Cardiac fibroblast (primary cell): ENCODE measurements at regions not wholly inside any gene's neighbourhood (a gene's known extent, or its start where the extent isn't known, plus 50 kb on each side); places are given as distances from the start of the nearest gene placed in this dataset.
A peak's percentile ranks its signal among the peaks of the same experiment; 100 is the strongest.

Experiments
- DNase-seq, 2 donors: peaks; one replicate each; pipeline versions ENCODE4 v3.0.0 to v3.0.0-alpha.2; 2010; ENCODE audit warnings: low read depth in 2 of 2
- H3K4me3 ChIP-seq, 2 donors: replicated peaks in 1 of 2; 1 replicate in 1 of 2; 2 replicates in 1 of 2; pipeline ENCODE4 v1.5.1; 2011; ENCODE audit warnings: low read depth in 2 of 2, low read length in 2 of 2, mild to moderate bottlenecking in 2 of 2, moderate library complexity in 1 of 2
- CTCF ChIP-seq: IDR thresholded peaks from one replicate; pipeline ENCODE4 v1.5.1; 2011; ENCODE audit warnings: low read depth, mild to moderate bottlenecking, low read length, inconsistent platforms

DNA sequence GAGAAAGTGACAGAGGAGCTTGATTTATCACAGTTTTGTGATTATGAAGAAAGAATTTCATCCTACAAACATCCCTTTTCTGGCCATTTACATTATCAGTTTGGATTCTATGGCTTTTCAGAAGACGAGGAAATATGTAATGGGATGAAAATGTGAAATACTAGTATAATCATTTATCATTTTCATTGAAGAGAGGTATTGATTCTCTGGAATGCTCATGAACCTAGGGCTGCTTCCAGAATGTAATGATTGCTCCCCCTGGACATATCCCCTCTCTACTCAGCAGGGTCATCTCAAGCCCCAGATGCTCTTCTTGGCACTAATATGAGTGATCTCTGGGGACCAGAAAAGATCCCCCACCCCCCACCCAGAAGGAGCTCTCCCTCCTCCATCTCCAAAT, 106.7 kb upstream of the ZNF618 start:
- TF ChIP-seq CTCF = no peak
- no peak overlapping the region for H3K4me3 ChIP-seq
- no peak for DNase-seq

DNA sequence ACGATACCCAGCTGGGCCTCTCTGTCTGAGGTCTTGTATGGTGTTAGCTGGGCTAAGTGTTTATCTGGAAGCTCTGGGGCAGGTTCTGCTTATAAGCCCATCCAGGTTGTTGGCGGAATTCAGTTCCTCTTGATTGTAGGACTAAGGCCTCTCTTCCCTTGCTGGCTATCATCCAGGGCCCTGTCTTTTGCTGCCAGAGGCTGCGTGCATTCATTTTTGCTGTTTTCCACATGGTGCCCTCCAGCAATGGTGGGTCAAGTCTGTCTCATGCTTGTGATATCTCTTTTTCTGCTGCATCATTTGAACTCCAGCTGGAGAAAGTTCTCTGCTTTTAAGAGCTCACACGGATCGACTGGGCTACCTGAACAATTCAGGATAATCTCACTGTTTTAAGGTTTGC, 105.7 kb upstream of the ZNF618 start:
- H3K4me3 ChIP-seq = no peak overlapping the region
- no peak for TF ChIP-seq CTCF
- DNase-seq = peak; percentile 12 to 40

DNA sequence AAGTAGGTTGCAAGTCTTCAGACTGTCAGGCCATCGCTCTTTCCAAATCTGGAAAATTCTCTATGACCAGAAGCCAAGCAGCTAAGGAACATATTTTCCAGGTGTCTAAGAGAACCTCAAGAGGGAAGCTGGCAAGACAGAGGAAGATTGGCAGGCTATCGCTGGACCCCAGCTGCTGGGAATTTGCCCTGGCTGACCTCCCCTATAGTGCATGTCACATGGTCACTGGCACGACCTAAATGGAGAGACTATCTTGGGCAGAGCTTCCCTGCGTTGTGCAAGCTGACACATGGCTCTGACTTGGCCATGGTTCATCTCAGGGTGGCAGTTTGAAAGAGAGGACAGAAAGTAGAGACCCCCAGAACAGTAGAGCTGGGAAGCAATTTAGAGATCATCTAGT, 104.9 kb upstream of the ZNF618 start:
- H3K4me3 ChIP-seq = no peak overlapping the region
- DNase-seq = no peak
- no peak for TF ChIP-seq CTCF

DNA sequence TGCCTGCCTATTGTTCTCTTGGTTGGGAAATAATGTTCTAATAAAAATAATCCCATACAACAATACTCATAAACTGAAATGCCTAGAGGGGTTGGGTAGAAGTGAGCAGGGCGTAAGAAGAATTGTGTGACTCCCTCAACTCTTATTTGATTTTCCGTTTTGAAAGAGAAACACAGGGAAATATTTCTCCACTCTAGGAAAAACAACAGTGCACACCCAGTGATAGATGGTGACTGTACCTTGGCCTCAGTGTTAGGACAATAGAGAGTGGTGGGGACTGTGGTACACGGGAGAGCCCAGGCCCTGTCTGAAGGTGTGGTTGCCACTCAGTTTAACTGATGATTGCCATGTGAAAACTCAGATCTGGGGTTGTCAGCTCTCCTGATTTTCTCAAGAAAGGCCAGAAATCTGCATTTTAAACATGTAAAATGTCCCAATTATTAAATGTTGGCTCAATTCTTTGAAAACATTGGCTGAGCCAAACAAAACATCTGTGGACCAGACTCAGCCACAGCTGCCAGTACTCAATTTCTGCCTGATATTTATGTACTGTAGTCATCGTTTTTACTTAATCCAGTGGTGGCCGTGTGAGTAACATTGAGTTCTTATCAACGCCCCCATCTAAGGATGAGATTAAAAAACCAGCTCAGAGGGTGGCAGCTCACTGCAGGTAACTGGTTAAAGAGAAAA, 103.8 kb upstream of the ZNF618 start:
- DNase-seq = peak; percentile 57 to 86

DNA sequence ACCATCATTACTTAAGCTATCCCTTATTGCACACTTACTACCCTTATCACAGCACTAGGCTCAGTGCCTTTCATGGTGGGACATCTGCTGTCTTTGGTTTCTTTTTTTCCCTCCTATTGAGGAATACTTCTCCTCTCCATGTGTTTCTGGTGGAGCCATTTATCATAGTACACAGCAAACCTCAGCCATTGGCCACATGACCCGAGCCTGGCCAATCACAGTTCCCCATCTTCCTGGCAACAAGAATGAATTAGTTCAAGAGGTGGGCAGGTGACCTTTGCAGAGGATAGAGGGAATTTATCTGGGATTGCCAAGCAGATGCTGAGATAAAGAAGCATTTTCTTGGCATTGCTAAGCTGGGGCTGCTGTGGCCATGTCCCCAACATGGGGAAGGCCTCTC, 101.1 kb upstream of the ZNF618 start:
- no peak for TF ChIP-seq CTCF
- no peak overlapping the region for H3K4me3 ChIP-seq
- DNase-seq = no peak

More for the DNA sequence above, 103.8 kb upstream of the ZNF618 start:
- H3K4me3 ChIP-seq = no peak overlapping the region
- TF ChIP-seq CTCF = no peak

DNA sequence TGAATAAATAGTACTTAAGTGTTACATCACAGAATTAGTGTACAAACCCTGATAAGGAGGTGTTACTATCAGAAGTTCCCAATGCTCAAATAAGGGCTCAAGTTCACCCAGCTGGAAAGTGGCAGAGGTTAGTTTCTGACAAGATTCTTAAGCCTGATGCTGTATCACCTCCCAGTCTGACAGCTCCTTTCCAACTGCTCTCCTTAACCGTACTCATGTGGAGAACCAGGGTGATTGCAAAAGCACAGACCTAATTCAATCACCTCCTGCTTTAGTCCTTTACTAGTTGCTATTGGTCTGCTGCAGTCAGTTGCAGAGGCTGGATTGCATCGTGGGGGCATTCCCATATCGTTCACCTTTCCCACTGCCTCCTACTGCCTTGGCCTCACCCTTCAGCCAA, 100.4 kb upstream of the ZNF618 start:
- no peak for TF ChIP-seq CTCF
- DNase-seq = peak in 1 of 2 donors; percentile 18
- H3K4me3 ChIP-seq = no peak overlapping the region

GRCh38 chr9:113776194-113776593, 99.9 kb upstream of the ZNF618 start:
- TF ChIP-seq CTCF = no peak
- no peak for DNase-seq
- H3K4me3 ChIP-seq = no peak overlapping the region
